ENCODE measurements at regions not wholly inside any gene's neighbourhood (a gene's known extent, or its start where the extent isn't known, plus 50 kb on each side); places are given as distances from the start of the nearest gene placed in this dataset.

DNA sequence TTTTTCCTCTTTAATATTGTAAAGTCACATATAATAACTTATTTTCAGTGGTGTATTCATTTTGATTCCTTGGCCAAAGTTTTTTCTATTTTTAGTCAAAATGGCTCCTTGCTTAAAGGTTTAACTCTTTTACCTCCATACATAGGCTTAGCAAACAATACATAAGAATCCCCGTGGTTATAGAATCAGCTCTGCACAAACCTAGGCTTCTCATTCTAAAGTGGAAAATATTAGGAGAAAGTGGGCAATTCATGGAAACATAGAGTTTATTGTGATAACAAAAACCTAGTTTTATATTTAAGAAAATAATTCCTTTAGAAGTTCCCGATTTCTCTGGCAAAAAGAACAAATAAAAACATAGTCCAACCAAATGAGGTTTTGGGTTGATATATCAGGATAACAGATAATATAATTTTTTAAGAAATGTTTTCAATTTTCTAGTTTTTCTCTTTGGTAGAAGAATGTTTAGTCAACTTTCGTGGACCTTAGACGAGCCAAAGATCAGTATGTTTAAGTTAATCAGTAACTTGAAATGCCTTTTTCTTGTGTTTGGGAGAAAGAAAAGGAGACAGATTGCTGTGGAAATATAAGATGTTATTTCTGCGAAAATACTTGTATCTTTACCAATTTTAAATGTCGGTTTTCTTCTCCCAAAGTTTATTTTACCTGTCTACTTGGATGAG is 93.4 kb upstream of the KLF12 start:
- in situ Hi-C loops (cut with HindIII; ENCODE audit: low sequenced_read_pairs) = no loop called here

DNA sequence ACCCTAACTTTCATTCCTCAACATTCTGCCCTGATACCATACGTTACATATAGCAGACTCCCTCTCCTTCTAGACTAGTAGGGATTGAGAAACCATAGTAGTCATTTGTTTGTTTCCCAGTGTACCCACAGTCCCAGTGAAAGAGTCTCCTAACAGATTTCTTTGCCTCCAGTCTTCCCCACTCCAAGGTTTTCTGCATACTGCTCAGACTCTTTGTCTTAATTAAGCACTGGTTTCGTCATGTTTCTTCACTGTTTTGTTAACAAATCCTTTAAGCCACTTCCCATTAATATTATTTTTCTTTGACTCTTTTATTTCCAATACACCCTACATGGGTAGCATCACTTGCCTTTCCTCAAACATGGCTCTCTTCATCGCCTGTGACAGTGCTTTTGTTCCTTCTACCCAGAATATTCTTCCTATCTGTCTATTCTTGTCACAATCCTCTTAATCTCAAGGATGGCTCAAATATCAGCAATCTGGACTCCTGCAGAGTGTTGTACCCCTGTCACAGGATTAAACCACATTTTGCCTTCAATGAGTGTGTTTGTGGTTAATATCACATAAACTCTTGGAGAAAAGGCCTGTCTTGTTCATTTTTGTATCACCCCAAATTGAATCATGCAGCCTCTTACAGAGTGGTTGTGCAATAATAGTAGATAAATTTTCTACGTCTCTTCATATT is 92.7 kb upstream of the KLF12 start:
- in situ Hi-C loops (cut with HindIII; ENCODE audit: low sequenced_read_pairs) = no loop called here

DNA sequence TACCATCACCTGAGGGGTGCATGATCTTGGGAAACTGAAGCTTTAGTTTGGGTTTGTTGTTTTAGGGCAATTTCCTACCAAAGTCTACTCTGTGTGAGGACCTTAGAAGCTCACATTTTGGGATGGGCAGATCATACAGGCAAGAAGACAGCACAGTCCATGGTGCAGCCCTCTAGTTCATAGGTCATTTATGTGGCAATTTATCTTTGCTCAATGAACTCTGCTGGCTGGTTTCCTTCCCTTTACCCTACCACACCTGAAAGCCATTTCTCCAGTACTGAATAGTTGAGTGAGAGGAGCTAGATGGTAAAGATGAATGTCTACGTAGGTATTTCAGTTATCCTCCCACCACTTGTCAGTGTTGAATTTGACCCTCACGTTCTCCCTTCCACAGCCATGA is 87.5 kb upstream of the KLF12 start:
- in situ Hi-C loops (cut with HindIII; ENCODE audit: low sequenced_read_pairs) = no loop called here

DNA sequence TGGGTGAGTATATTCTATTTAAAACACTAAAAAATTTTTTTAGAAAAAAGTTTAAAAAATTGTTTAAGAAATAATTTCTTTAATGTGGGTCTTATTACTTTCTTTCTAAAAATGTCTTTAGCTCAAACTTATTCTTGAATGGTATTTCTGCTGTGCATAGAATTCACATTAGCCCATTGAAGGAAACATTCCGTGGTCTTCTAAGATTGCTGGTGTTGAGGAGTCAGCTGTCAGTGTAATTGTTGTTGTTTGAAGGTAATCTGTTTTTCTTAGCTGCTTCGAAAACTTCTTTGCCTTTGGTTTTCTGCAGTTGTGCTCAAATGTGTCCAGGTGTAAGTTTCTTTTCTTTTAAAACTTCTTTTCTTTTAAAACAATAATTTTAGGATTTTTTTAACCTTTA is 85.4 kb upstream of the KLF12 start:
- in situ Hi-C loops (cut with HindIII; ENCODE audit: low sequenced_read_pairs) = no loop called here

DNA sequence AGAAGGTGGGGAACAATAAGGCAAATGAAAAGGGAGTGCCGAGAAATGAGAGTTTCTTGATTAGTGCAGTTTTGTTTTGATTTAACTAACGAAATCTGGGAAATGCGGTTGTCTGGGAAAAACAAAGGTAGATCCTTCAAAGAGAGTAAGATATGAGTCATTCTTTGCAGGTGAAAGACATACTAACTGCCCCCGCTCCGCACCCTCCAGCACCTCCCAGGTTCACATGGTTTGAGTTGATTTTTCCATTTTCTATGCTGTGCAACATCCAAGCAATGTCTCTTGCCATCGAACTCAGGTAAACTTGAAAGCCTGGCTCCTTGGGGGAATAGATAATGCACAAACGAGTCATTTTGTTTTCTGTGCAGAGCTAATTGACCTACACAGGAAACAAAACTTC is 84.1 kb upstream of the KLF12 start:
- in situ Hi-C loops (cut with HindIII; ENCODE audit: low sequenced_read_pairs) = no loop called here

DNA sequence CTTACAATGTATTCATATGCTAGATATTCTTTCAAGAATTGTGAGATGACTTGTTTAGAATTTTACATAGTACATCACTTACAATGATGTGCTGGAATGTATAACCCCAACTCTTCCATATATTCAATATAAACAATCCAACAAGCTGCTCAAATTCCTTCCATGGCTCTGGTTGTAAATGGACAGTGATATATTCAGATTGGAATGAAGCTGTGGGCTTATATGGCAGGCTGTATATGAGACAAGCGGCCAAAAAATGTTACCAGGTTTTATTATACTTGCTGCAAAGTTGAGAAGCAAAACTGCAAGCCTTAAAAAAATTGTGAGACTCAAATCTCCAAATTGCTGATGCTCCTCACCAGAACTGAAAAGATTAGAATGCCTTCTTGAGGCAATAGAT is 83.6 kb upstream of the KLF12 start:
- in situ Hi-C loops (cut with HindIII; ENCODE audit: low sequenced_read_pairs) = no loop called here

DNA sequence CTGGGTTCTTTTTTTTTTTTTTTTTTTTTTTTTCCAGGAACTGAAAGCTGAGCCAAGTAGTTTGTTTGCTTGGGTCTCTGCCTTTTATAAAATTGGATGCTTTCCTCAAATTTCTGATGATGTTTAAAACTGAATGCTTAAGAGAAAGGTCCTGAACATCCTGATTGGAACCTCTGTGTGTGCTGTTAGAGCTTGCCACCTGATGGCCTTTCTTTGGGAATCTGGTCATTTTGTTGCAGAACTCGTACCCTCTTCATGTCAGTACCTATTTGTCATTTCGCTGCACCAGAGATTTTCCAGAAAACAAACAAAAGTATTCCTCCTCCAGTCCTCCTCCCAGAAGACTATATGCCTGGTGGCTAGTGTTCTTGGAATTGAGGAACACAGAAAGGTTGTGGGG is 81.2 kb upstream of the KLF12 start:
- in situ Hi-C loops (cut with HindIII; ENCODE audit: low sequenced_read_pairs) = no loop called here

DNA sequence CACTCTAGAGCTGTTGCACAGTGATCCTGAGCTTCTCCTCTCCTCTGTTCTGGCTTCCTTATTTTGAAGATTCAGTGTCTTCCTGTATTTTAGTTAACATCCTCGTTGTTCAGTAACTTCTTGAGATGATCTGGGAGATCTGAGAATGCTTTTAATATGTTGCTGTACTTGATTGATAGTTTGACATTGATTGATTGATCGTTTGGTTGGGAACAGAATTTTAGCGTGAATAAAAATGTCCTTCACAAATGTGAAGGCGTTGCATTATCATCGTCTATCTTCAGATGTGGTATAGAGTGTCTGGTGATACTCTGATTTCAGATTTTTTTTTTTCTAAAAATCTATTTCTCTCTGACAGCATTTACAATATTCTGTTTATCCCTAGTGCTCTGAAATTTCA is 80.1 kb upstream of the KLF12 start:
- in situ Hi-C loops (cut with HindIII; ENCODE audit: low sequenced_read_pairs) = loop anchor here (5.0 kb wide), 1 partner anchor 33 kb away; no protein-coding TSS in a partner anchor

DNA sequence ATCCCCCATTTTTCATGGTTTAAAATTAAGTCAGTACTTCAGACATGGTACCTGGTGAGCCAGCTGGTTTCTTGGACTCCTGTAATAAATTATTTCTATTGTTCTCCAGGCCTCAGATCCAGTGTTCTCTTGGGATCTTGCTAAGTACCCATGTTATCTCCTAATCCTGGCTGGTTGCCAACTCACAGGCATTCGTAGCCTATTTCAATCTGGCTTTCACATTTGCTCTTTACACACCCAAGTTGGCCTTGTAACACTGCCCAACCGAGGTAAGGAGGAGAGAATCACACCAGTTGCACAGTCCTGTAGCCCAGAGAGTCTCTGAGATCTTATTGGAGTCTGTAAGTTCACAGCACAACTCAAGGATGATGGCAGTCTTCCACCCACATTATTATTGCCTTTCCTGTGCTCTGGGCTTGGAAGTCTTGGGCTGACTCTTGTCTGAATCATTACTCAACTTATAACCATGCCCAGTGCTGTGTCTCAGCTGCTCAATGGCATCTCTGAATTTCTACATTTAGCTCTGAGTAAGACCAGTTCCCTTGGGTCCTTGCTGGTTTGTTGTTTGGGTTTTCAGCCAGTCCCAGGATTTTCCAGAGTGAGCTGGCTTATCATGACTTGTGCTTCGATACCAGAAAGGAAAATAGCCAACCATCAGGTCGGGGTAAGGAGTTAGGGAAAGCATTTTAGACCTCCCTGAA is 76.6 kb upstream of the KLF12 start:
- in situ Hi-C loops (cut with HindIII; ENCODE audit: low sequenced_read_pairs) = loop anchor here (5.0 kb wide), 1 partner anchor 36 kb away; no protein-coding TSS in a partner anchor

DNA sequence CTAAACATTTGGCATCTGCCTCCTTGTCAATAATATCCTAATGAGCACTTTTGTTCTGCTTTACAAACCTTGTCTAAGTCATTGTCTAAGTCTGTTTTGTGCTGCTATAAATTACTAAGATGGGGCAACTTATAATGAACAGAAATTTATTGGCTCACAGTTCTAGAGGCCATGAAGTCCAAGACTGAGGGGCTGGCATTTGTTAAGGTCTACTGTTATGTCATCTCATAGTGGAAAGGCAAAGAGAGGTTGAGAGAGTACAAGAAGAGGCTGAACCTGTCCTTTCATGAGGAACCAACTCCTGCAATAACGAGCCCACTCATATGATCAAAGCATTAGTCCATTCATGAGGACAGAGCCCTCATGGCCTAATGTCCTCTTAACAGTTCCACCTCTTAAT is 72.7 kb upstream of the KLF12 start:
- in situ Hi-C loops (cut with HindIII; ENCODE audit: low sequenced_read_pairs) = no loop called here

DNA sequence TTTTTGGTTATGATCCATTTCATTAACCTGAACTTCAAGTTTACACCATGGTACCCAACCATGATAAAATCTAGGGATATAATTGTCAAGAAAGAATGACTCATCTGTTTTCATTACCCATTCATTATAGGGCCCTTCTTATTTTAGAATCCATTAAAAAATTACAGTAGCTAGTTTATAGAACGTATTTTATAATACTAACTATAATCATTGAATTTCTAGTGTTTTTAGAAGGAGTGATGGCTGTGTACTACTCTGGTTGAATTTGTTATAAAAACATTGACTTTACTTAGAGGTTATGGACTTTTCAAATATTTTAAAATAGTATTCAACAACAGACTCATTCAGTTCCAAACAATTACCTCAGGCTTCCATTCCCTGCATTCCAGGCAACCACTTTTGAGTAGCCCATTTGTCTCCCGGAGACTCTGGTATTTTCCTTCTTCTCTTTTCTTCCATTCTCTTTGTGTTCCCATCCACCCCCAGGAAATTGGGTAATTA is 71.9 kb upstream of the KLF12 start:
- in situ Hi-C loops (cut with HindIII; ENCODE audit: low sequenced_read_pairs) = no loop called here

DNA sequence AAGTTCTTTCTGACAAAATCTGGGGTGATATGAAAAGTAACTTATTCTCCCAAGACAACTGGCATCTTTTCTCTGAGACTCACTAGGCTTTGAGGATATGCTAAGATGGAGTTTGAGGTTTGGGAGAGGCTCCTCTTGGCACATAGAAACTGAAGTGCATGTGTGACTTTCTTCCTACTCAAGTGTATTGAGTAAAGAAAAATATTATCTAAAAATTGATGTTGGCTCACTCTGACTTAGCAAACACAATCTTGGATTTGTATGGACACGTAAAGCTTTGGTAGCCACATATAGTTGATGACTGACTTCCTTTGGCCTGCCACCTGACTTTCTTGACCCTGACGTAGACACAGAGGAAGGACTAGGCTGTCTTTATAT is 71.1 kb upstream of the KLF12 start:
- in situ Hi-C loops (cut with HindIII; ENCODE audit: low sequenced_read_pairs) = no loop called here

DNA sequence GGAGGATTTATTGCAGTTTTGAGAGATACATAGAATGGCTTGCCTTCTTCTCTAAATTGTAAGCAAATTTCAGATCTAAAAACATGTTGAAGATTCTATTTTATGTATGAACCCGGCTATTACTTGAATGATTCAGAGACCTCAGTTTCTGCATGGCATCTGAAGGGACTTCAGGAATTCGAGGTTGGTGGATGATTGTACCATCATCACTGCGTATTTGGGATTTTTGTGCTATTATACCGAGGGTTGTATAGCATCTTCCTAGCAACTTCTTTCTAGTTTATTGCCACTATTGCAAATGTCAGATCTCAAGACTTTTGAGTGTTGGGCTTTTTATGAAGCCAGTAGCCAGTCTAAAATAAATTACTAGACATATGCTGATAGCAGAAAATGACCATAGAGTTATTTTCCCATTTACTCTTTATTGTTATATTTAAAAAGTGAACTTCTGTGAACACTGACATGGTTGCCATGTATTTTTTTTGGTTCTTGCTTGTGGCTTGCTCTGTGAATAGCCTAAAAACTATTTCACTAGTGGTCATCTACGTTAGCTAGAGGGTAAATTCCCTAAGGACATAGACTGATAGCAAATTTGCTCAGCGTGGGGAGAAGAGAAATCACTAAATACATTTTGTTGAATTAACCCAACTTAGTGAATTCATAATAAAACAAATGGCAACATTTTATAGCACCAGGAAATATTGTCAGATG is 70.6 kb upstream of the KLF12 start:
- in situ Hi-C loops (cut with HindIII; ENCODE audit: low sequenced_read_pairs) = no loop called here

DNA sequence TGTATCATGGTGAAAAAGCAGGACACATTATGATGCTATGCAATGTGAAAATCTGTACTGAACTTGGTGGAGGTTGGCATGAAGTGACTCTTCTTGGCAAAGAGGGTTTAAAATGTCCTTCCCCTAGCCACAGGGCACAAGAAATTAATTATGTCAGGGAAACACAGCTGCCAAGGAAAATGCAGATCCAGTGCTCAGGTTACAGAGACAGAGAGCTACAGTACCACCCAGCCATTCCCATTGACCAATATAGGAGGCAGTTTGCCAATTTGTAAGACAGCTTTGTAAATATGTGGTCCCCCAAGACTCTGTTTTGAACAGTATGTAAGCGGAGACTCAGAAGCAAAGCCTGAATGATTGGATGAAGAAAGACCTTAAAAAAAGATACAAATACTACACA is 69.4 kb upstream of the KLF12 start:
- in situ Hi-C loops (cut with HindIII; ENCODE audit: low sequenced_read_pairs) = no loop called here

DNA sequence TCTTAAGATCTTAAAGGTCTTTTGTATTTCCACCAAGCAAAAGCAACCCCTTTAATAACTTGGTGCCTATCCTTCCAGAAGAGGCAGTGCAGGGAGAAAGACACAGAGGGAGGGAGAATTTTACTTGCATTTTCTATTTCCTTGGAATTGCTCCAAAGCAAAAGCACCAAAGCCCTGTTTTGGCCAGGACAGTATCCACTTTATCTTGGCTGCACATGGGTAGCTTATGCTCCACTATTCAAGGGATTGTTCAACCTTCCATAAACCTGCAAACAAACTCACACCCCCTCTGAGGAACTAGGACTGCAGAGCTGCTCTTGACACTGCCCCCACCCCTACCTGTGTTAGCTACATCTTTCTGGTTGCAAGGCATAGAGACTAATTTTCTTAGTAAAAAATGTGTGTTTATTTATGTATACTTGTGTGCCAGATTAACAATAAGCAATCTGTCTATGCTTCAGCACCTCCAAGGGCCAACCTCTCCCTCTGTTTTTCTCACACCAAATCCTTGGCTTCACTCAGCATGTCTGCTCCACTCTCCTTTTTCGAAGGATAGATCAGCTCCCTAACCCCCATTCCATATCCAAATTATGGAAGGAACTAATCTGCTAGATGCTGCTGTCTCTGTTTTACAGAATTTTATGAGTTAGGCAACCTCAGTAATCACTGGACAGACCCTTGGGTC is 68.1 kb upstream of the KLF12 start:
- in situ Hi-C loops (cut with HindIII; ENCODE audit: low sequenced_read_pairs) = no loop called here

DNA sequence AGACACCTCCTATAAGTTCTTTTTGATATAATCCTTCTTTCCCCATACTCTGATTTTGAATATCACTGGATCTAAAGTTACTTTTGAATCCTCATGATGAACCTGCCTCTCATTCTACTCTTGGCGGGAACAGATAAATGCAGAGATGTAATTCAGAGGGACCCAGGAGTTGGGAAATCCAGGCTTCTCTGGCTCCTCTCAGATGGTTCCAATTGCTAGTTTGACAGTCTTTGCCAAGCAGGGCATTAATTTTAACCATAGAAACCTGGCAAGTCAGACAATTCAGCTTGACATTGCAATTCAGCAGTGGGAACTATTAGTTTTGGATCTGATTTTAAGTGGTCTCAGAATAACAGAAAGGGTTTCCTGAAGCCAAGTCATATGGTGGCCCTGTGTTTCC is 67.3 kb upstream of the KLF12 start:
- in situ Hi-C loops (cut with HindIII; ENCODE audit: low sequenced_read_pairs) = no loop called here

DNA sequence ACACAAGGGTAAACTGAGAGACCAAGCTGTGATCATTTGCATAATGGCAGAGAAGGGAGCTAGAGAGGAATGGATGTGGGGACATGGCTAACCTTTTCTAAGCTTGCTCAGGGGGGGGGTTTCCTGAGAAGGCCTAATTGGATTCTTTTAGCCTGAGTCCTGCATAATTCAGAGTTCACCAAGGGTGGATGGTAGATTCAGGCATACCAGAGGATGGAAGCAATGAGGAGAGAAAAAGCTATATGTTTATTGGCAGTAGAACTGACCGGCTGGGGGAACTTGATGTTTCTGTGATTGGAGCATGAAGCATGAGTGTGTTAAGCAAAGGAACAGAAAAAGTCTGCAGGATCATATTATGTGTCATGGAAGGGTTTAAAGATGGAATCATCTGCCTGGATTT is 65.9 kb upstream of the KLF12 start:
- in situ Hi-C loops (cut with HindIII; ENCODE audit: low sequenced_read_pairs) = no loop called here

DNA sequence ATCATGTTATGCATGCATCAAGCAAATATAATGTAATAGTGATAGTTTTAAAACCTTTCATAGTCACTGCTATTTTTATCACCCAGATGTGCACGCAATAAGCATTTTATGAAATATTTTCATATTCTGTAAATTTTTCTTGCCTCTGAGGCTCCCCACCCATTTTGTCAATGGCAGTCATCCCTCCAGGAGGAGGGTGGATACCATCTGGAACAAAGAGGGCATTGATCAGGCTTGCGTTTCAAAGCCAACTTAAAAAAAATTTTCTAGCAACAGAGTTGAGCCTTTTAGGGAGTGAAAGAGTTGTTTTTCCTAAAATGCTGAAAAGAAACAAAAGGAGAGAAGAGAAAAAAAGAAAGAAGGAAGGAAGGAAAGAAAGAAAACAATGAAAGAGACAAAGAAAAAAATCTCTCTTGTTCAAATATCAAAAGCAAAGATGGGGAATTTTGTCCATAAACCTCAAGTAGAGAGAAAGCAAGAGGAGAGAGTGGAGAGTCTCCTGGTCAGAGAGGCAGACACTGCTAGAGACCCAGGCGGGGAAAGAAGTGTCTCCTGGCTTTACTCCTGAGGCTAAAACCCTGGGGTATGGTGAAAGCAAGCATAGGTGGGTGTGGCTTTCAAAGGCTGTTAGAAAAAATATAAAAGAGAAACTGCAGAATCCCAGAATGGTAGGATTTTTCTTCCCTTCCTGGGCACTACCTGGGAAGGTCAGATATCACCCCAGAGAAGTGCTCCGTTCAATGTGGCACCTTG is 63.6 kb upstream of the KLF12 start:
- in situ Hi-C loops (cut with HindIII; ENCODE audit: low sequenced_read_pairs) = no loop called here

DNA sequence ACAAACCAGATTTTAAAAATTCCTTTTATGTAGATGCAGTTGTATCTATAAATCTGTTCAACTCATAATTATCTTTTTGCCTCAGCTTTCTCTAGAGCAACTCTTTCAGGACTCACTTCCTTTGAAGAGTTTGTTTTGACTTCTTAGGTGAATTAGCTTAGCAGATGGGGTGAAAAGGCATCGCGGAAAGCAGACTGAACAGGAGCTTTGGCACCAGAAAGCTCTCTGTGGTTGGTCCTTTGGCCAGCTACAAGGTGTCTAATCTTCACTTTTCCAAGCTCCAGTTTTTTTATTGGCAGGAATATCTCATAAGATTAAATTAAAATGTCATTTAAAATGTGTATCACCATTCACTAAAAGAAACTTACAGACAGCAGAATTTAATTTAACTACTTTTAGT is 60.6 kb upstream of the KLF12 start:
- in situ Hi-C loops (cut with HindIII; ENCODE audit: low sequenced_read_pairs) = no loop called here

DNA sequence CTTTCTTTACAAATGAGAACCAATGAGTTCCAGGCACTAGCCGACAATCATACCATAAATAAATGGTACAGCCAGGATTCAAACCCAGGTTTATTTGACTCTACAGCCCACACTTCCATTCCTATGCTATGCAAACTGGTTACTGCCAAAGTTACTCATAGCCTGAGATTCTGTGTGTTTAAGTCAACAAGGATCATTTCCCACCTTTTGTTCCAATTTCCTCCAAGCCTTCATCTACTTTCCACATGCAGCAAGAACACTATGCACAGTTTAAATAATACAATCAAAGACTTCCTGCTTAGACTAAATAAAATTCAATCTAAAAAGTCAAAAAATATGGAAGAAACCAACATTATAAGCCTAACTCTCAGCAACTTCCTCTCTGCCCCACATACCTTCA is 59.2 kb upstream of the KLF12 start:
- in situ Hi-C loops (cut with HindIII; ENCODE audit: low sequenced_read_pairs) = no loop called here
